Loucy (cell line): ENCODE measurements at regions not wholly inside any gene's neighbourhood (a gene's known extent, or its start where the extent isn't known, plus 50 kb on each side); places are given as distances from the start of the nearest gene placed in this dataset.

Experiments used
- H2AFZ ChIP-seq: fragments of 200-600 bp; sonication (generic); 2 replicates; pipeline ENCODE4 v1.6.0; 2016; ENCODE audit warnings: antibody characterized with exemption, mild to moderate bottlenecking, low read length, moderate library complexity
- H3F3A ChIP-seq: fragments of 200-600 bp; 2 replicates; pipeline ENCODE4 v1.6.0; 2016; ENCODE audit warnings: antibody characterized with exemption, low read depth, mild to moderate bottlenecking
- H3K27me3 ChIP-seq: fragments of 200-600 bp; sonication (generic); 2 replicates; pipeline ENCODE4 v1.6.1; 2014; ENCODE audit warnings: low read length, mild to moderate bottlenecking; ENCODE audit not compliant: insufficient read depth, poor library complexity, severe bottlenecking
- H3K36me3 ChIP-seq: fragments of 200-600 bp; sonication (generic); 2 replicates; pipeline ENCODE4 v1.6.1; 2016; ENCODE audit warnings: low read length; ENCODE audit not compliant: insufficient read depth
- H3K4me1 ChIP-seq: fragments of 200-600 bp; sonication (generic); 2 replicates; pipeline ENCODE4 v1.5.1; 2014; ENCODE audit warnings: low read length, mild to moderate bottlenecking; ENCODE audit not compliant: insufficient read depth, poor library complexity, severe bottlenecking
- H3K4me2 ChIP-seq: fragments of 200-600 bp; sonication (generic); 2 replicates; pipeline ENCODE4 v1.6.0; 2014; ENCODE audit warnings: antibody characterized with exemption, low read length, low read depth, mild to moderate bottlenecking; ENCODE audit not compliant: poor library complexity, severe bottlenecking
- H3K4me3 ChIP-seq: fragments of 200-600 bp; sonication (generic); 2 replicates; pipeline ENCODE4 v1.5.1; 2014; ENCODE audit warnings: low read length, mild to moderate bottlenecking, mixed read lengths; ENCODE audit not compliant: poor library complexity, severe bottlenecking
- H3K79me2 ChIP-seq: fragments of 200-600 bp; sonication (generic); 2 replicates; pipeline ENCODE4 v1.6.1; 2014; ENCODE audit warnings: low read length; ENCODE audit not compliant: insufficient read depth
- H3K9ac ChIP-seq: fragments of 200-600 bp; sonication (generic); 2 replicates; pipeline ENCODE4 v1.6.0; 2014; ENCODE audit warnings: mild to moderate bottlenecking, low read depth, low read length, moderate library complexity; ENCODE audit not compliant: poor library complexity, severe bottlenecking
- H3K9me2 ChIP-seq: fragments of 200-600 bp; sonication (generic); replicated peaks from 2 replicates; pipeline ENCODE4 v1.6.1; 2016; ENCODE audit warnings: low read depth, low read length, mixed read lengths
- H3K9me3 ChIP-seq: fragments of 200-600 bp; sonication (generic); 2 replicates; pipeline ENCODE4 v1.6.1; 2014; ENCODE audit warnings: mild to moderate bottlenecking, antibody characterized with exemption, low read length, low read depth; ENCODE audit not compliant: insufficient read depth
- H4K20me1 ChIP-seq: fragments of 200-600 bp; sonication (generic); 2 replicates; pipeline ENCODE4 v1.6.0; 2014; ENCODE audit warnings: antibody characterized with exemption, low read length, mild to moderate bottlenecking; ENCODE audit not compliant: insufficient read depth, poor library complexity, severe bottlenecking
- CTCF ChIP-seq: fragments of 200-600 bp; sonication (generic); conservative IDR thresholded peaks from 2 replicates; pipeline ENCODE4 v1.5.1; 2014; ENCODE audit warnings: mild to moderate bottlenecking, antibody characterized with exemption, low read length
- EZH2phosphoT487 ChIP-seq: fragments of 200-600 bp; IDR thresholded peaks from 2 replicates; pipeline ENCODE4 v1.6.1; 2018; ENCODE audit warnings: antibody characterized with exemption, mild to moderate bottlenecking, moderate library complexity, borderline replicate concordance

- no peak overlapping the region for H3K4me2 ChIP-seq
- H3K4me3 ChIP-seq = no peak overlapping the region
- H2AFZ ChIP-seq = no peak overlapping the region
- no peaks in the 10 kb centered on the region for H3K79me2 ChIP-seq
- no peaks in the 10 kb centered on the region for H3K27me3 ChIP-seq
- no peak overlapping the region for H3K9ac ChIP-seq
- no peaks in the 10 kb centered on the region for H3K4me1 ChIP-seq
- H4K20me1 ChIP-seq = no peaks in the 10 kb centered on the region
- H3K9me2 ChIP-seq = no peaks in the 10 kb centered on the region
- no peaks in the 10 kb centered on the region for H3F3A ChIP-seq
- TF ChIP-seq CTCF (no peak), EZH2phosphoT487 (no peak)
- H3K9me3 ChIP-seq = no peaks in the 10 kb centered on the region
- H3K36me3 ChIP-seq = no peaks in the 10 kb centered on the region
Measured at GRCh38 chr13:106259928-106260327, 275.5 kb downstream of the EFNB2 start.

GRCh38 chr13:106246666-106247188 is 288.7 kb downstream of the EFNB2 start:
- Histone ChIP-seq H3K4me3 (no peak overlapping the region), H3K36me3 (no peaks in the 10 kb centered on the region), H3K9me3 (no peaks in the 10 kb centered on the region), H3K79me2 (no peaks in the 10 kb centered on the region), H3K4me1 (no peaks in the 10 kb centered on the region), H4K20me1 (no peaks in the 10 kb centered on the region), H3K27me3 (no peaks in the 10 kb centered on the region), H3K4me2 (no peak overlapping the region), H3K9me2 (no peaks in the 10 kb centered on the region), H3K9ac (no peak overlapping the region), H3F3A (no peaks in the 10 kb centered on the region), H2AFZ (no peak overlapping the region)
- TF ChIP-seq CTCF (no peak), EZH2phosphoT487 (no peak)

- H3K36me3 ChIP-seq = no peaks in the 10 kb centered on the region
- H2AFZ ChIP-seq = no peak overlapping the region
- no peaks in the 10 kb centered on the region for H4K20me1 ChIP-seq
- H3F3A ChIP-seq = no peaks in the 10 kb centered on the region
- no peaks in the 10 kb centered on the region for H3K9me2 ChIP-seq
- no peak overlapping the region for H3K9ac ChIP-seq
- H3K4me1 ChIP-seq = no peaks in the 10 kb centered on the region
- H3K79me2 ChIP-seq = no peaks in the 10 kb centered on the region
- no peaks in the 10 kb centered on the region for H3K9me3 ChIP-seq
- H3K4me2 ChIP-seq = no peak overlapping the region
- no peak for TF ChIP-seq EZH2phosphoT487
- no peak for TF ChIP-seq CTCF
- H3K27me3 ChIP-seq = no peaks in the 10 kb centered on the region
- no peak overlapping the region for H3K4me3 ChIP-seq
Measured at GRCh38 chr13:106246242-106246641, 289.2 kb downstream of the EFNB2 start.
